Peyer's patch (tissue), 4 donors: ENCODE measurements at regions not wholly inside any gene's neighbourhood (a gene's known extent, or its start where the extent isn't known, plus 50 kb on each side); places are given as distances from the start of the nearest gene placed in this dataset.

ENCODE experiments used
- CTCF ChIP-seq, 6 experiments: fragments of 450-650 bp in 4 of 6; fragments of 200-600 bp in 2 of 6; sonication (generic) in 1 of 6; IDR thresholded peaks; one replicate each; pipeline ENCODE4 v1.5.1; 2017 to 2019; ENCODE audit warnings: antibody characterized with exemption in 6 of 6, mild to moderate bottlenecking in 3 of 6, moderate library complexity in 1 of 6
- POLR2A ChIP-seq, 2 donors: fragments of 450-650 bp; IDR thresholded peaks; one replicate each; pipeline ENCODE4 v1.5.1; 2017; ENCODE audit warnings: antibody characterized with exemption in 2 of 2, mild to moderate bottlenecking in 2 of 2, moderate library complexity in 2 of 2

DNA sequence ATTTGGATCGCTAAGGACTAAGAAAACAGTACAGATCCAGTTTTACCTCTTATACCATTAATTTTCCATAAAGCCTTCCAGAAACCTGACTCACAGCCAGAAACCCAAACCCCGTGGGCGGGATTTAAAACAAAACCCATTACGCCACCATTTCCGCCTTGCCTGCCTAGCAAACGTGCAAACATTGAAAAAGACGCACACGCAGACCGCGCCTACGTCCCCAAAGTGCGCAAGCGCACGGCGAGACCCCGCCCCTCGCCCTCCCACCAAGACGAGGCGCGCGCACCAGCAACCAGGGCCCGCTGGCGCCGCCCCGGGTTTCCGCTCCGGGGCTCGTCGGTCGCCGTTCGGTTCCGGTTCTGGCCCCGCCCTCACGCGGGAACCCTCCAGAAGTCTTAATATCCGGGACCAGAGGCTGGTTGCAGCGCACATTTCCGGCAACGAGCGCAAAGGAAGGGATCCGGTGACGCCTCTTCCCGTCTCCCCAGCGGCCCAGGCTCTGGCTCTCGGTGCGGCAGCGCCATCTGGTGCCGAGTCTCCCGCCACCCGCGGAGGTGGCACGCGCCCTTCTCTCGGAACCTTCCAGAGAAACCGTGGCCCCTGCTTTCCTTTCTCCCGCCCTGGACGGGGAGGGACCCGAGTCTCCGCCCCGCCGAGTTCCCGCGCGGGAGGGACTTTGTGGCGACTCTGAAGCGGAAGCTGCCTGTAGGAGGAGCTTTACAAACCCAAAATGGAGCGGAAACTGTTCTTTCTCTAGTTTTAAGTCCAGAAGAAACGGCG lies 256.9 kb upstream of the STARD13 start:
- TF ChIP-seq POLR2A (IDR thresholded peaks at IDR 0.05) (peak; percentile 33 to 64), CTCF (IDR thresholded peaks at IDR 0.05) (peak; percentile 58 to 96 (median 82))
